Spleen (tissue), 7 donors: ENCODE measurements at regions not wholly inside any gene's neighbourhood (a gene's known extent, or its start where the extent isn't known, plus 50 kb on each side); places are given as distances from the start of the nearest gene placed in this dataset.
"Not testable (repeated sequence)": the region's sequence is repeated elsewhere in the genome, so short reads cannot be mapped to it uniquely, and the experiment has no call there.

Experiments used
- POLR2AphosphoS5 ChIP-seq, 3 donors: sonication (generic); formaldehyde crosslinking; IDR thresholded peaks; one replicate each; pipeline ENCODE4 v1.5.1; 2017; ENCODE audit warnings: antibody characterized with exemption in 3 of 3
- TF ChIP-seq, protein P1 (sequence below), 11 experiments: fragments of 200-600 bp in 7 of 11; fragments of 450-650 bp in 4 of 11; sonication (generic) in 4 of 11; IDR thresholded peaks in 8 of 11; conservative IDR thresholded peaks in 3 of 11; 1 replicate in 7 of 11; 2 replicates in 4 of 11; pipeline versions ENCODE4 v1.4.0 to v1.8.0; 2016 to 2021; ENCODE audit warnings: antibody characterized with exemption in 11 of 11, inconsistent platforms in 4 of 11, mild to moderate bottlenecking in 1 of 11
- donor health status: DM: no; HTN: no; CAD: no; lungs with moderate emphysema.
- donor health status: DM: no; HTN: no; CAD: no.
- donor health status: DM: no; HTN: no; CAD: no.

DNA sequence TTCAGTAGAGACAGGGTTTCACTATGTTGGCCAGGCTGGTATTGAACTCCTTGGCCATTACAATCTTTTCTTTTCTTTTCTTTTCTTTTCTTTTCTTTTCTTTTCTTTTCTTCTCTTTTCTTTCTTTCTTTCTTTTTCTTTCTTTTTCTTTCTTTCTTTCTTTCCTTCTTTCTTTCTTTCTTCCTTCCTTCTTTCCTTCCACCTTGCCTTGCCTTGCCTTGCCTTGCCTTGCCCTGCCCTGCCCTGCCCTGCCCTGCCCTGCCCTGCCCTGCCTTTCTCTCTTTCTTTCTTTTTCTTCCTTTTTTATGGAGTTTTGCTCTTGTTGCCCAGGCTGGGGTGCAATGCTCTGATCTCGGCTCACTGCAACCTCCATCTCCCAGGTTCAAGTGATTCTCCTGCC lies 112.5 kb upstream of the HAO2 start:
- TF ChIP-seq POLR2AphosphoS5 (IDR thresholded peaks at IDR 0.05): not testable (repeated sequence)
- TF ChIP-seq, protein P1, sequence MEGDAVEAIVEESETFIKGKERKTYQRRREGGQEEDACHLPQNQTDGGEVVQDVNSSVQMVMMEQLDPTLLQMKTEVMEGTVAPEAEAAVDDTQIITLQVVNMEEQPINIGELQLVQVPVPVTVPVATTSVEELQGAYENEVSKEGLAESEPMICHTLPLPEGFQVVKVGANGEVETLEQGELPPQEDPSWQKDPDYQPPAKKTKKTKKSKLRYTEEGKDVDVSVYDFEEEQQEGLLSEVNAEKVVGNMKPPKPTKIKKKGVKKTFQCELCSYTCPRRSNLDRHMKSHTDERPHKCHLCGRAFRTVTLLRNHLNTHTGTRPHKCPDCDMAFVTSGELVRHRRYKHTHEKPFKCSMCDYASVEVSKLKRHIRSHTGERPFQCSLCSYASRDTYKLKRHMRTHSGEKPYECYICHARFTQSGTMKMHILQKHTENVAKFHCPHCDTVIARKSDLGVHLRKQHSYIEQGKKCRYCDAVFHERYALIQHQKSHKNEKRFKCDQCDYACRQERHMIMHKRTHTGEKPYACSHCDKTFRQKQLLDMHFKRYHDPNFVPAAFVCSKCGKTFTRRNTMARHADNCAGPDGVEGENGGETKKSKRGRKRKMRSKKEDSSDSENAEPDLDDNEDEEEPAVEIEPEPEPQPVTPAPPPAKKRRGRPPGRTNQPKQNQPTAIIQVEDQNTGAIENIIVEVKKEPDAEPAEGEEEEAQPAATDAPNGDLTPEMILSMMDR (IDR thresholded peaks at IDR 0.05 in 8 of 11, conservative IDR thresholded peaks at IDR 0.05 in 3 of 11): not testable (repeated sequence)
